ENCODE measurements at regions not wholly inside any gene's neighbourhood (a gene's known extent, or its start where the extent isn't known, plus 50 kb on each side); places are given as distances from the start of the nearest gene placed in this dataset.

GRCh38 chr18:78099979-78100588, 850.4 kb downstream of the GALR1 start:
- TF ChIP-seq, protein P1, sequence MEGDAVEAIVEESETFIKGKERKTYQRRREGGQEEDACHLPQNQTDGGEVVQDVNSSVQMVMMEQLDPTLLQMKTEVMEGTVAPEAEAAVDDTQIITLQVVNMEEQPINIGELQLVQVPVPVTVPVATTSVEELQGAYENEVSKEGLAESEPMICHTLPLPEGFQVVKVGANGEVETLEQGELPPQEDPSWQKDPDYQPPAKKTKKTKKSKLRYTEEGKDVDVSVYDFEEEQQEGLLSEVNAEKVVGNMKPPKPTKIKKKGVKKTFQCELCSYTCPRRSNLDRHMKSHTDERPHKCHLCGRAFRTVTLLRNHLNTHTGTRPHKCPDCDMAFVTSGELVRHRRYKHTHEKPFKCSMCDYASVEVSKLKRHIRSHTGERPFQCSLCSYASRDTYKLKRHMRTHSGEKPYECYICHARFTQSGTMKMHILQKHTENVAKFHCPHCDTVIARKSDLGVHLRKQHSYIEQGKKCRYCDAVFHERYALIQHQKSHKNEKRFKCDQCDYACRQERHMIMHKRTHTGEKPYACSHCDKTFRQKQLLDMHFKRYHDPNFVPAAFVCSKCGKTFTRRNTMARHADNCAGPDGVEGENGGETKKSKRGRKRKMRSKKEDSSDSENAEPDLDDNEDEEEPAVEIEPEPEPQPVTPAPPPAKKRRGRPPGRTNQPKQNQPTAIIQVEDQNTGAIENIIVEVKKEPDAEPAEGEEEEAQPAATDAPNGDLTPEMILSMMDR (conservative IDR thresholded peaks at IDR 0.05; ENCODE audit: low read depth, low read length): no peak
- TF ChIP-seq EZH2 (IDR thresholded peaks at IDR 0.05; ENCODE audit: borderline replicate concordance, low read depth, low read length, poor library complexity, severe bottlenecking): no peak
